ENCODE measurements at regions not wholly inside any gene's neighbourhood (a gene's known extent, or its start where the extent isn't known, plus 50 kb on each side); places are given as distances from the start of the nearest gene placed in this dataset.

DNA sequence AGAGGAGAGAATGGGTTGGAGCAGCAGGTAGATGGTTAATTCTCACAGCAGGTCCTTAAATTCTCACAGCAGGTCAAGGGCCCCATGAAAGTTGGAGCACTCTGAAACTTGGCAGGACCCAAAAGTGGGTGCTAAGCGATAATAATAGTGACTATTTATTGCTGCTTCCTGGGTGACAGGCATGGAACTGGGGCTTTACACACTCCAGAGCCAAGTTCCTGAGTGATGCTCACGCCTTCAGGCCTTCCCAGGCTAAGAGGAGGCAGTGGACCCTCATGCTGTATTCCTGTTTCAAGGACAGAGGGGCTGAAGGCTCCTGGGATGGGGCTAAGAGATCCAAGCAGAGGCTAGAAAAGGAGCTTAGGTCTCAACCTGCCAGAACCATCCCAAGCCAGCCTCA is 180.9 kb upstream of the VASH1 start:
- DNase-seq (no peak), FAIRE-seq (no peak), ATAC-seq (no peak)
- no peaks in the 10 kb centered on the region for H3K27me3 ChIP-seq
- H3K27ac ChIP-seq: no peak overlapping the region
- 81 to 86% methylated on average over 2 of the region's 2 CpGs for WGBS, 2 donors
- TF ChIP-seq, protein P1, sequence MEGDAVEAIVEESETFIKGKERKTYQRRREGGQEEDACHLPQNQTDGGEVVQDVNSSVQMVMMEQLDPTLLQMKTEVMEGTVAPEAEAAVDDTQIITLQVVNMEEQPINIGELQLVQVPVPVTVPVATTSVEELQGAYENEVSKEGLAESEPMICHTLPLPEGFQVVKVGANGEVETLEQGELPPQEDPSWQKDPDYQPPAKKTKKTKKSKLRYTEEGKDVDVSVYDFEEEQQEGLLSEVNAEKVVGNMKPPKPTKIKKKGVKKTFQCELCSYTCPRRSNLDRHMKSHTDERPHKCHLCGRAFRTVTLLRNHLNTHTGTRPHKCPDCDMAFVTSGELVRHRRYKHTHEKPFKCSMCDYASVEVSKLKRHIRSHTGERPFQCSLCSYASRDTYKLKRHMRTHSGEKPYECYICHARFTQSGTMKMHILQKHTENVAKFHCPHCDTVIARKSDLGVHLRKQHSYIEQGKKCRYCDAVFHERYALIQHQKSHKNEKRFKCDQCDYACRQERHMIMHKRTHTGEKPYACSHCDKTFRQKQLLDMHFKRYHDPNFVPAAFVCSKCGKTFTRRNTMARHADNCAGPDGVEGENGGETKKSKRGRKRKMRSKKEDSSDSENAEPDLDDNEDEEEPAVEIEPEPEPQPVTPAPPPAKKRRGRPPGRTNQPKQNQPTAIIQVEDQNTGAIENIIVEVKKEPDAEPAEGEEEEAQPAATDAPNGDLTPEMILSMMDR (IDR thresholded peaks at IDR 0.05): no peak
- H3K4me3 ChIP-seq: no peak overlapping the region
- intact Hi-C loops (cut with DNase I): no loop called here
- no peaks in the 10 kb centered on the region for H3K9me3 ChIP-seq
- H3K4me1 ChIP-seq: no peaks in the 10 kb centered on the region
- H3K36me3 ChIP-seq: no peaks in the 10 kb centered on the region

DNA sequence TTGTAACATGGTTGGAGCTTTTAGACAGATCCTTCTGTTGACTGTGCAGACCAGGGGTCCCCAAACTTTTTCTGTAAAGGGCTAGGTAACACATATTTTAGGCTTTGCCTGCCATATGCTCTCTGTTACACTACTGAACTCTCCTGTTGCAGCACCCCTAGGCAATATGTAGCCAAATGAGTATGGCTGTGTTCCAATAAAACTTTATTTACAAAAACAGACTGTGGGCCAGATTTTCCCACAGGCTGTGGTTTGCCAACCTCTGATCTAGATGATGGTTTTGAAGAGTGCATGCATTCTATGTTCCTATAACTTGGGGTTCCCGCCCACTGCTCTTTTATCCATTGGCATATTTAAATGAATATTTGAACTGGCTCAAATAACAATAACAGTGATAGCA is 180.3 kb upstream of the VASH1 start:
- ATAC-seq (no peak), DNase-seq (no peak), FAIRE-seq (no peak)
- TF ChIP-seq, protein P1 (IDR thresholded peaks at IDR 0.05): no peak
- Histone ChIP-seq H3K4me1 (no peaks in the 10 kb centered on the region), H3K27me3 (no peaks in the 10 kb centered on the region), H3K36me3 (no peaks in the 10 kb centered on the region), H3K4me3 (no peak overlapping the region), H3K9me3 (no peaks in the 10 kb centered on the region), H3K27ac (no peak overlapping the region)
- WGBS, 2 donors: 100% methylated on average over 1 of the region's 1 CpG
- intact Hi-C loops (cut with DNase I): no loop called here

DNA sequence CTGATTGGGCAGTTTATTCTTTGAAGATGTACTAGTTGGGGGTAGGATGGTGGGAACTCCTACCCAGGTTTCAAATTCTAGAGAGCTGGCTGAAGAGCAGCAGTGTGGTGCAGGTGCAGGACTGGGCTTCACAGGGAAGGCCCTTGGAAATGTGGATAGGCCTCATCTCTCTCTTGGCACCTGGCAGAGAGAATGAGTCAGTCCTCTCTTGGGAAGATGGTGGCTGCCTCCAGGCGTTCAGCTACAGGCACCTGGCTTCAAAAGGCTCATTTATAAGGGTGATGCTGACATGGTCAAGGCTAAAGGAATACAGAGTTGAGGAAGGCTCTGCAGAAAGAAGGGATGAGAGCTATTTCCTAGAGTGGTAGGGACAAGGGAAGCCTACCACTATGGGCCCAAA is 179.7 kb upstream of the VASH1 start:
- Histone ChIP-seq H3K27ac (no peak overlapping the region), H3K9me3 (no peaks in the 10 kb centered on the region), H3K4me3 (no peak overlapping the region), H3K27me3 (no peaks in the 10 kb centered on the region), H3K36me3 (no peaks in the 10 kb centered on the region), H3K4me1 (no peaks in the 10 kb centered on the region)
- TF ChIP-seq, protein P1 (IDR thresholded peaks at IDR 0.05): no peak
- WGBS, 2 donors: 31 to 63% methylated on average over 1 of the region's 1 CpG
- no peak for FAIRE-seq
- no peak for ATAC-seq
- DNase-seq: no peak
- intact Hi-C loops (cut with DNase I): no loop called here

DNA sequence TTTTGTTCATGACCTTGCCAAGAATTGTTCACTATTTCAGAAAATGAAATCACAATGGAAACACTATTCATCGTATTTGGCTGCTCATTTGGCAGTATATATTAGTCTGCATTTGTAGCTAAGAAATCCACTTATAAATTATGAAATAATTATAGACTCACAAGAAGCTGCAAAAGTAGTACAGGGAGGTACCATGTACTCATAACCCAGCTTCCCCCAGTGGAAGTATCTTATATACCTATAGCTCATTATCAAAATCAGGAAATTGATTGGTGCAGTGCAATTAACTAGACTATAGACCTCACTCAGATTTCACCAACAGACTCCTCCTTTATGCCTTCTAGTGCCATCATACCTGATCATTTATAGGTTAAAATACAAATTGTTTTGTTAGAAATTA is 178.8 kb upstream of the VASH1 start:
- no peaks in the 10 kb centered on the region for H3K27me3 ChIP-seq
- intact Hi-C loops (cut with DNase I): no loop called here
- no peak for FAIRE-seq
- H3K9me3 ChIP-seq: no peaks in the 10 kb centered on the region
- ATAC-seq: no peak
- no peaks in the 10 kb centered on the region for H3K36me3 ChIP-seq
- no peak overlapping the region for H3K27ac ChIP-seq
- TF ChIP-seq, protein P1 (IDR thresholded peaks at IDR 0.05): no peak
- H3K4me3 ChIP-seq: no peak overlapping the region
- H3K4me1 ChIP-seq: no peaks in the 10 kb centered on the region
- 55 to 59% methylated on average over 1 of the region's 1 CpG for WGBS, 2 donors
- no peak for DNase-seq

DNA sequence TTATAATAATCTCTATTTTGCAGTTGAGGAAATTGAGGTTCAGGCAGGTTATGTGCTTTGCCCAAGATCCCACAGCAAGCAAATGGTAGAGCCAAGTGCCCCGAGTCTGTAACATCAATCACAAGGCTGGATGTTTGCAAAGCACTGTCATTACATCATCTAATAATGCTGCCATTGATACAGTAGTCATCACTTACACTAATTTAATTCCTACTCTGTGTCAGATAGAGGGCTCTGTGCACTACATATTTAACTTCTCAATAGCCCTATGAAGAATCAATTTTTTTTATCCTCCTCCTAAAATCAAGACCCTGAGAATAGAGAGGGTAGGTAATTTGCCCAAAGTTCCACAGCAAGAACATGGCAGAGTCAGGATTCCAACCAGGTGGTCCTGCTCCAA is 178.1 kb upstream of the VASH1 start:
- Histone ChIP-seq H3K36me3 (no peaks in the 10 kb centered on the region), H3K27me3 (no peaks in the 10 kb centered on the region), H3K4me1 (no peaks in the 10 kb centered on the region), H3K9me3 (no peaks in the 10 kb centered on the region), H3K4me3 (no peak overlapping the region), H3K27ac (peak overlapping the region in 3 of 4 donors; percentile 43 to 76 (median 68))
- FAIRE-seq (no peak), DNase-seq (no peak), ATAC-seq (no peak)
- WGBS, 2 donors: 38 to 49% methylated on average over 1 of the region's 1 CpG
- TF ChIP-seq, protein P1 (IDR thresholded peaks at IDR 0.05): no peak
- intact Hi-C loops (cut with DNase I): no loop called here
